LNCaP clone FGC (cell line): ENCODE measurements at regions not wholly inside any gene's neighbourhood (a gene's known extent, or its start where the extent isn't known, plus 50 kb on each side); places are given as distances from the start of the nearest gene placed in this dataset.
"Not testable (repeated sequence)": the region's sequence is repeated elsewhere in the genome, so short reads cannot be mapped to it uniquely, and the experiment has no call there.

Experiments
- DNase-seq: peaks from one replicate; pipeline ENCODE4 v3.0.0-alpha.2; 2011; ENCODE audit warnings: low read depth
- H3K4me3 ChIP-seq: 2 replicates; pipeline ENCODE4 v1.5.1; 2011; ENCODE audit warnings: mild to moderate bottlenecking, low read depth, low read length, control low read depth
- TF ChIP-seq, protein P1 (sequence below): IDR thresholded peaks from 2 replicates; pipeline ENCODE4 v1.5.1; 2012; ENCODE audit warnings: mild to moderate bottlenecking; ENCODE audit not compliant: control insufficient read depth, insufficient read depth; ENCODE audit errors: extremely low read depth

DNA sequence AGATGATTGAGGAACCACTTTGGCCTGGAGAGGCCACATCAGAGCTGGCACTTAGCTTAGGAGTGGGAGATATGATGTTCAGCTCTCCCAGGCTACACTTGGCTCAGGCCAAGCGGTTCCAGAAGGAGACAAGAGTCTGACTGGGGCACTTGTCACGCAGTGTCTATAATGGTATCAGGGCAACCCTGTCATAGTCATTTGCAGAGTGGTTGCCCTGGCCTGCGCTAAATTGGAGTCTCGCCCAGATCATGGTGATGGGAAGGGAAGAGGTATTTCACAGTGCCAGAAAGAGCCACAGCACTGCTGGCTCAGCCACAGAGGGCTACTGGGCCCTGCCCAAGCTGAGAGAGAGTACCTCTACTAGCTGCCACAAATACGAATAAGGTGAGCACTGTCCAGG is 186.9 kb upstream of the CRBN start:
- TF ChIP-seq, protein P1, sequence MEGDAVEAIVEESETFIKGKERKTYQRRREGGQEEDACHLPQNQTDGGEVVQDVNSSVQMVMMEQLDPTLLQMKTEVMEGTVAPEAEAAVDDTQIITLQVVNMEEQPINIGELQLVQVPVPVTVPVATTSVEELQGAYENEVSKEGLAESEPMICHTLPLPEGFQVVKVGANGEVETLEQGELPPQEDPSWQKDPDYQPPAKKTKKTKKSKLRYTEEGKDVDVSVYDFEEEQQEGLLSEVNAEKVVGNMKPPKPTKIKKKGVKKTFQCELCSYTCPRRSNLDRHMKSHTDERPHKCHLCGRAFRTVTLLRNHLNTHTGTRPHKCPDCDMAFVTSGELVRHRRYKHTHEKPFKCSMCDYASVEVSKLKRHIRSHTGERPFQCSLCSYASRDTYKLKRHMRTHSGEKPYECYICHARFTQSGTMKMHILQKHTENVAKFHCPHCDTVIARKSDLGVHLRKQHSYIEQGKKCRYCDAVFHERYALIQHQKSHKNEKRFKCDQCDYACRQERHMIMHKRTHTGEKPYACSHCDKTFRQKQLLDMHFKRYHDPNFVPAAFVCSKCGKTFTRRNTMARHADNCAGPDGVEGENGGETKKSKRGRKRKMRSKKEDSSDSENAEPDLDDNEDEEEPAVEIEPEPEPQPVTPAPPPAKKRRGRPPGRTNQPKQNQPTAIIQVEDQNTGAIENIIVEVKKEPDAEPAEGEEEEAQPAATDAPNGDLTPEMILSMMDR = no peak
- H3K4me3 ChIP-seq = no peak overlapping the region
- no peak for DNase-seq

DNA sequence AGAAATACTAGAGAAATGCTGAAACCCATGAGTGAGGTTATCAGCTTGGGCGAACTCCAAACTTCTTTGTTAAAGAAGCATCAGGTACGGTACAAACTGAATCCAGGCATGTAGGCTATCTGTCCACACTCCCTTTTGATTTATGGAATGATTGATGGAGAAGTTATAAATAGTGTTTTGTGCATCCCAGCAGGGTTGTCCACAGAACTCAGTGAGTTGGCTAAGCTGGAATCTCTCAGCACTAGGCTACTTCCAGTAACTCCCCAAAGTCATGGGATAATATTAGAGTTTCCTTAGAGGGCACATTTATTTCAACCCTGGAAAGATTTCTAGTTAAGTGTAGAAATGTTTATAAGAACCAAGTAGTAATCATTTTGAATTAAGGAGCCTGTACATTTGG is 186.2 kb upstream of the CRBN start:
- TF ChIP-seq, protein P1 = no peak
- no peak for DNase-seq
- H3K4me3 ChIP-seq = no peak overlapping the region

DNA sequence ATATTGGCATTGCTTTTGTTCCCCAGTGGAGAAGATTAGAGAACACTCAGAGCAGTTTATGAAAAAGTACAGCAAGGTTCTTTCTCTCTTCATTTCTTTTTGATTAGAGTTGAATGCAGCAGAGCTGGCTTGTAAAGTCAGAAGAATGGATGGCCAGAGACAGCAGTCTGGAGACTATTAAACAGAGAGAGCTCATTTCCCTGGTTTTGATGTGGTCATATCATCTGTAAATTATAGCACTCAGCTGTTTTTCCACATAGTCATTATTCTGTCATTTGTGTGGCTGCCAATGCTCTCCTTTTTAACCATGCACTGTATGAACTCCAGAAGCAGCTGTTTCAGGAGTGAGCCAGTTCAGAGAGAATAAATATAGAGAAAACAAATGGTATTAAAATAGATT is 177.4 kb upstream of the CRBN start:
- TF ChIP-seq, protein P1 = no peak
- no peak overlapping the region for H3K4me3 ChIP-seq
- no peak for DNase-seq

DNA sequence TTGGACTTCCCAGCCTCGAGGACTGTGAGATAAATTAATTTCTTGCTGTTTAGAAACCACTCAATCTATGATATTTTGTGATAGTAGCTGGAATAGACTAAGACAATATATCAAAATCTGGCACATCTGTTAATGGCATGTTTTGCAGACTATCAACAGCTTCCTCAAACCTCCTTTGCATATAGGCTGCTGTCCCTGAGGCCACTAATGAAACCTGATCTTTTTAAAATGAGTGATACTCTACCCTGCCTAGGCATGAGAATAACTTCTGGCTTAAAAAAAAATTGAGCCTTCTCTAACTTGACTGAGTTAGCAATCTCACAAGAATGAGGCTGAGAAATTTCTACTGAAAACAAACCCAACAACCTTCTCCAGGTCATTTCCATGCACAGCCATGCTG is 176.0 kb upstream of the CRBN start:
- TF ChIP-seq, protein P1 = no peak
- no peak for DNase-seq
- H3K4me3 ChIP-seq = no peak overlapping the region

DNA sequence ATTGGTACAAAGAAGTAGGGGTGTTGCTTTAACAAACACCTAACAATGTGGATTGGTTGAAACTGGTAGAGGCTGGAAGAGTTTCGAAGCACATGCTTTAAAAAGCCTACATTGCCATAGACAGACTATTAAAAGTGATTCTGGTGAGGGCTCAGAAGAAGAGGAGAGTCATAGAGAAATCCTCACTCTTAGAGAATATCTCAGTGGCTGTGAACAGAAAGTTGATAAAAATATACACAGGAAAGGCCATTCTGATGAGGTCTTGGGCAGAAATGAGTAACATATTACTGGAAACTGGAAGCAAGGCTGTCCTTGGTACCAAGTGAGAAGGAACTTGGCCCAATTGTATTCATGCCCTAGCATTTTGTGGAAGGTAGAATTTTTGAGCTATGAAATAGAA is 173.7 kb upstream of the CRBN start:
- TF ChIP-seq, protein P1 = no peak
- no peak overlapping the region for H3K4me3 ChIP-seq
- no peak for DNase-seq

DNA sequence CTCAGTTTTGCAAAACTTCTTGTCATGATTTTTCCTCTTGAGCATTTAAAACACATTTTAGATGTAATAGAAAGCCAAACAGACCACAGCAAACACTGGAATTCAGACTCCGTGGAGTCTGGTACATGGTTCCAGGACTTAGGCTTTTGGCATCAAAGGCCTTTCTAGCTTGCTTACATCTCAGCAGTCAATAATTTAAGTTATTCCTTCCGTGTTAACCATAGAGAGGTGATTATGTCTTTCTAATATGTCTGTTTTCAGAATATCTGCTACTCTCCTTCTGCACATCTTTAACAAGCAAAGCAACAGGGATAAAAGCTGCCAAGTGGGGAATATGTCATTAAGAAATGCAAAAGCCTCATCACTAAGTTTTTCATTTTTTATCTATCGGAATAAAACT is 171.7 kb upstream of the CRBN start:
- TF ChIP-seq, protein P1 = no peak
- no peak overlapping the region for H3K4me3 ChIP-seq
- DNase-seq = no peak

DNA sequence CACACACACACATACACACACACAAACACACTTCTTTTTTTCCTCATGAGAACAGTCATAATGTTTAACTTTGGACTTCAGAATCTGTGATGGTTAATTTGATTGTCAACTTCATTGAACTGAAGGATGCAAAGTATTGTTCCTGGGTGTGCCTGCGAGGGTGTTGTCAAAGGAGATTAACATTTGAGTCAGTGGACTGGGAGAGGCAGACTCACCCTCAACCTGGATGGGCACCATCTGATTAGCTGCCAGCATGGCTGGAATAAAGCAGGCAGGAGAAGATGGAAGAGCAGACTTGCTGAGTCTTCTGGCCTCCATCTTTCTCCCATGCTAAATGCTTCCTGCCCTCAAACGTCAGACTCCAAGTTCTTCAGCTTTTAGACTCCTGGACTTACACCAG is 167.6 kb upstream of the CRBN start:
- DNase-seq, H3K4me3 ChIP-seq: not testable (repeated sequence)

DNA sequence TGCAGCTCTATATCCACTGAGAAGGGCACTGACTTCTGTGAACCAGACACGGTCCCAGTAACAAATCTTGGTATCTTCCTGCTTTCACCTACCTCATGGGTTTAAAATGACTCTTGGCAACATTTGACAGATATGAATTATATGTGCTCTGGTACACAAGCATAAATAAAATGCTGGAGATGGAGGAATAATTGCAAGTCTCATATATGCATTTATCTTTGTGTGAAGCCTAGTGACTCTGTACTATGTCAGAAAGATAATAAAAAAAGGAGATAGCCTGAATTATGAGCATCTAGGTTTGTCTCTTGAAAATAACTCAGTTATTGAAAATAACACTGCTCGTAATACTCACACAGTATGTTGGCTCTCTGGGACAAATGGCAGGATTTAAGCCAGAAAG is 167.1 kb upstream of the CRBN start:
- TF ChIP-seq, protein P1 = no peak
- no peak for DNase-seq
- H3K4me3 ChIP-seq = no peak overlapping the region
